HCEC 1CT (cell line): ENCODE measurements at regions not wholly inside any gene's neighbourhood (a gene's known extent, or its start where the extent isn't known, plus 50 kb on each side); places are given as distances from the start of the nearest gene placed in this dataset.

Source experiments
- DNase-seq: peaks from one replicate; pipeline ENCODE4 v3.0.0-alpha.2; 2017

DNA sequence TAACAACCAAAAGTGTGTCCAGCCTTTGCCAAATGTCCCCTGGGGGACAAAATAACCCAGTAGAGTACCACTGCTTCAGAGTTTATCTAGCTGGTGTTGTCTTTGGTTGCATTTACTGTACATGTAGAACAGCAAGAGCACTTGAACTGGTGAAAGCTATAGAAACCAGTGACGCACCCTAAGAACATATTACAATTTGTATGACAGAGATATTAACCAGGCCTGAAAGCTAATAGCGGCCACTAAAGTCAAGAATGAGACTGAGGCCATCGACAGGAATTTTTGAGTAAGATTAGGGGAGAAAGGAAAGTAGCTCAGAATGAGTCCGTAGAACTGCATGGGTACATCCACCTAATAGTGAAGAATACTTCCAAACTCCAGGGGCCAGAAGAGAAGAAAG lies 236.2 kb downstream of the MTERF1 start:
- no peak for DNase-seq

DNA sequence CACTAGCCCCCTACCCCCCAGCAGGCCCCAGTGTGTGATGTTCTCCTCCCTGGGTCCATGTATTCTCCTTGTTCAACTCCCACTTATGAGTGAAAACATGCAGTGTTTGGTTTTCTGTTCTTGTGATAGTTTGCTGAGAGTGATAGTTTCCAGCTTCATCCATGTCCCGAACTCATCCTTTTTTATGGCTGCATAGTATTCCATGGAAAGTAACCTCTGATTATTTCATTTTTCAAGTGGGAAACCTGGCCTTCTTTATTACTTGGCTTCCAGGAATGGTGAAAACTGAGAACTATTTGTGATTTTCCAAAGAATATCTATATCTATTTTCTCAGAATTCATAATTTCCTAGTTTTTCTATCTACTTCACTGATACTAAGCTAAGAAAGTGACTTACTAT lies 235.0 kb downstream of the MTERF1 start:
- DNase-seq = no peak

DNA sequence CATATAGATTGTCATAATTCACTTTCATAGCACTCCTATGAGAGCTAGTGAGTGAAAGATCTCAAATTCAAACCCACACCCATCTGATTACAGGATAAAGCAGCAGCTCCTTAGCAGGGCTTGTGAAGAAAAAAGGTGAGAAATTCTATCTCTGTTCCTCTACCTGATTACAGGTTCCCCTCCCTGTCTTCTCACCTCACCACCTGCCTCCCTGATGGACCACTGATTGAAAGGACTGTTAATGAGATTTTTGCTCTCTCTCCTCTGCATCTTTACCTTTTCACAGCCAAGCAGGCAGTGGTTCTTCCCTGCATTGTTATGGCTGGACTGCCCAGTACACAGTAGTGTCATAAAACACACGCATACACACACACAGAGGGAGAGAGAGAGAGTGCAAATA lies 228.5 kb downstream of the MTERF1 start:
- no peak for DNase-seq

GRCh38 chr7:91653286-91653685 lies 227.2 kb downstream of the MTERF1 start:
- no peak for DNase-seq

DNA sequence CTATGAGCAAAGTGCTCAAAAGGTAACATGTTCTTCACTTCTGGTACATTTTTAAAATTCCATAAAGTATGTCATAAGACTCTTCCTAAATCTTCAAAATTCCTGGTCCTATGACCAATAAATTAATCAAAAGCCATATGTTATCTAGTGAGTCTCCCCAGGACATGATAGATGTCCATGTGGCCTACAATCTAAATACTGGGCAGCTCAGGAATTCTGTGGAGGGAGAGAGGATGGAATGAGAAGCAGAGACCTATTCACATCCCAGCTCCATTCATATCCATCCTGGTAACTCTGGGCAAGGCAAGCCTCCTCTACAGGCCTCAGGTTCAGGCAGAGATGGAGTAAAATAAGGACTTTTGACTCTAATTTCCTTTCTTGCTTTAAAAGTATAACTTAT lies 224.8 kb downstream of the MTERF1 start:
- DNase-seq = no peak

DNA sequence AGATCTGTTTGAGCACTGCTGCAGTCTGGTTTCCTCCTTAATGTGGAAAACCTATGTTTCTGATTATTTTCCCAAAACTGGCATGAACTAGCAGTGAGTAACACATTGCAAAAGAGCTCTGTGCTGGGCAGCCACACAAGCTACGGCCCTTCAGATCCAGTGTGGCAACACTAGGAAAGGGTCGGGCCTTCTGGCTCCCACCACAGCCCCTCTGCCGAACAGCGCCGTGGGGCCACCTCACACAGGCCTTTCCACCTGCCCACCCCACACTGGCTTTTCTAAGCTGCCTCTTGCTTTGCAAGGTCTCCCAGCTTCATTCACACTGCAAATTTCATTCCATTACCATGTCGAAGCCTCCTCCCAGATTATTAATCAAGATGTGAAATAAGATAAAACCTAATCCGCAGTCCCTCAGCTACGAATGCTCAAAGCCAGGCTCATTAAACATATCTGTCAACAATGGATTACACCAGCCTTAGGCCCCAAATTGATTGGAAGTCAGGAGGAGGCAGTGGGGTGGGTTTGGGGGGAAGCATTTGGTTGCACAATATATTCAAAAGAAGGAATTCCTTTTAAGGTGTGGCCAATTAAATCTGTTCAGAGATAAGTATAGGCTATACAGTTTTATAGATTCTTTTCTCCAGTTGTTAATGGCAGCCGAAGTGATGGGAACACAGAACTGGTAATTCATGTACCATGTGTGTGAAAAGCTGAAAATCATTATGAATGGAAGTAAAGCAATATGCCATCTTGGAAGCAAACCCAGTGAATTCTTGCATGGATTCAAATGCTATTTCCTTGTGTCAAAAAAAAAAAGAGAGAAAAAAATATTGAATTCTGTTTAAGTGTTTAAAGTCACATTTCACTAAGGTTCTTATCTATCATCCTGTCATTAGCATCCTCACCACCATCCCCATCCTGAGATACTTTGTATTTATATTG lies 223.7 kb downstream of the MTERF1 start:
- DNase-seq = peak; percentile 4

DNA sequence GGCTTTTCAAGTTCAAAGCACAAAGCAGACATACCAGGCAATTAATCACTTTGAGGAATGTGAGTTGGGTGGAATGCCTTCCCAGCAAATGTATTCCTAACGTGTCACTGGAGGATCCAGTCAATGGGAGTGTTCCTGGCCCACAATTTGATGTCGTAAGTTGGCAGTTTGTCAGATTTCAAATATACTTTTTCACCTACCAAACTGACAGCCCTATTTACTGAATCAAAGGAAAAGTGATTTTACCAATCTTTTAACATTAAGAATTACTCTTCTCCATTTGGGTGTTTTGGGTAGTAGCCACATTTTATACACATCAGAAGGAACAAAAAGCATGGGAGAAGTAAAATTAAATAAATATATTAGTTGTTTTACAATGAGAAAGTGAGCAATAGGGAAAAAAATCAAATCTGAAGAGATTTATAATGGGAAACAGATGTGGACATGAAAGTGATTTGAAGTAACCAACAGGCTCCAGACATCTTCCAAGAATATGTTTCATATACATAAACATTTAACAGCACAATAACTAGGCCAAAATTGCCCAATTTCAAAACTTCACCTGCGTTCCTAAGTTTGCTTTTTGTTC lies 222.9 kb downstream of the MTERF1 start:
- peak; percentile 17 for DNase-seq

GRCh38 chr7:91659096-91659495 lies 221.4 kb downstream of the MTERF1 start:
- DNase-seq = no peak

DNA sequence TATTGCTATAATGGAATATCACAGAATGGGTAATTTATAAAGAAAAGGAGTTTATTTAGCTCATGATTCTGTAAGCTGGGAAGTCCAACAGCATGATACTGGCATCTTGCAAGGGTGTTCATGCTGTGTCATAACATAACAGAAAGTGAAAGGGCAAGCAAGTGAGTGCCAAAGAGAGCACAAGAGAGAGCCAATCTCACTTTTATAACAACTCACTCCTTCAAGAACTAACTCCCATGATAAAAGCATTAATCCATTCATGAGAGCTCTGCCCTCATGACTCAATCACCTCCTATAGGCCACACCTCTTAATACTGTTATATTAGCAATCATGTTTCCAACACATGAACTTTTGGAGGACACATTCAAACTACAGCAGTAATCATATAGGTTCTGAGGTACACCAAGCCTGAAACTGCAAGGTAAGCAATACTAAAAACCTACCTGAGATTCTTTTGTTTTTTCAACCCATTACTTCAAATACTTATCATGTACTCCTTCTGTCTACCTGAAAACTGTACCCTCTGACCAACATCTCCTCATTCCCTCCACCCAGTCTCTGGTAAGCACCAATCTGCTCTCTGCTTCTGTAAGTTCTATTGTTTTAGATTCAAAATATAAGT lies 219.7 kb downstream of the MTERF1 start:
- DNase-seq = no peak

- DNase-seq = no peak
These were observed 218.8 kb downstream of the MTERF1 start for GRCh38 chr7:91661727-91662126.

DNA sequence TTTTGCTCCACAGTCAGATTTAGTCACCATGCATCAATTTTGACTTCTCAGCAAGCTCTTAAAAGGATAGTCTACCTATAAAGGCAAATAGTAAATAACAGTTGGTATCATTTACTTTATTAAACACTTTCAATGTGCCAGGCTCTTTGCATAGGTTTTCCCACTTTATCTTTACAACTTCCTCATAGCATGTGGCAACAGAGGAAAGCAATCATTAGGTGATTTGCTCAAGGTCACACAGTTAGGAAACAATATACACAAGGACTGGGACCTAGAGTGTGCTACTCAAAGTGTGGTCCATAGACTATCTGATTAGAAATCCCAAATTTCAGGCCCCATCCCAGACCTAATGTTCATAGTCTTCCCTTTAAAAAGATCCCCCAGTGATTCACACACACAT lies 212.3 kb downstream of the MTERF1 start:
- DNase-seq = no peak

DNA sequence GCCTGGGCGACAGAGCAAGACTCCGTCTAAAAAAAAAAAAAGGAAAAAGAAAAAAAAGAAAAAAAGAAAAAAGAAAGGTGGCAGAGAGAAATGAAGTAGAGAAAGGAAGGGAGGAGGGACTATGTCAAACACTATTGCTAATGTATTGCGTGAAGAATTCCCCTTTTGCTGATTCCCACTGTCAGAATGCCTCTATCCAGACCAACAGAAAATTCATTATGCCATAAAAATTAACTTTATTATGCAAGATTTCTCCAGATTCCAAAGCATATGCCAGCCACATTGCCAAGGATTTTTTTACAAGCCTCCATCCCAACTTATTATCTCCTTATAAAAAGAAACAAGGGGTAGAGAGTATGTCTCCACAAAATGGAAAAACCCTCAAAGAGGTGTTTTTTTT lies 209.3 kb downstream of the MTERF1 start:
- no peak for DNase-seq

DNA sequence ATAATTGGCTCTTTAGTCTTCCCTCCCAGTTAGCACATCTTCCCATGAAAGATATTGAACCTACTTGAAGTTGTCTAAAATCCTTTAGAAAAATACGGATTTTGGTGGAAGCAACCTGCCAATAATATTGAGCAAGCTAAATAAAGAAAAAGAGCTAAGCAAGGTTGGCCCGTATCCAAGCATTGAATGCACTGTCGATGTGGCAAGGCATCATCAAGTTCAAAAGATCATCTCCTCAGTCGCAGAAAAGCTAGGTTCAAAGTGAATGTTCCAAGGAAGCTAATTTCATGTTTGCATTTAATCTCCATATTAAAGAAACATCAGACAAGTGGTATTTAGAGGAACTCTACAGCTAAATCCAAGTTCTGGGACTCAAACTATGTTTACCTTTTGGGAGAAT lies 206.0 kb downstream of the MTERF1 start:
- no peak for DNase-seq

DNA sequence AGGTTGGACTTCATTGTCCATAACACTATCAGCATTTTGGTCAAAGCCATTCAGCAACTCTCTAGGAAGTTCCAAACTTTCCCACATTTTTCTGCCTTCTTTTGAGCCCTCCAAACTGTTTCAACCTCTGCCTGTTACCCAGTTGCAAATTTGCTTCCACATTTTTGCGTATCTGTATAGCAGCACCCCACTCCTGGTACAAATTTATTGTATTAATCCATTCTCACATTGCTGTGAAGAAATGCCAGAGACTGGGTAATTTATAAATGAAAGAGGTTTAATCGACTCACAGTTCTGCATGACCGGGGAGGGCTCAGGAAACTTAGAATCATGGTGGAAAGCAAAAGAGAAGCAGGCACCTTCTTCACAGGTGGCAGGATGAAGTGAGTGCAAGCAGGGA lies 198.8 kb downstream of the MTERF1 start:
- DNase-seq = no peak

DNA sequence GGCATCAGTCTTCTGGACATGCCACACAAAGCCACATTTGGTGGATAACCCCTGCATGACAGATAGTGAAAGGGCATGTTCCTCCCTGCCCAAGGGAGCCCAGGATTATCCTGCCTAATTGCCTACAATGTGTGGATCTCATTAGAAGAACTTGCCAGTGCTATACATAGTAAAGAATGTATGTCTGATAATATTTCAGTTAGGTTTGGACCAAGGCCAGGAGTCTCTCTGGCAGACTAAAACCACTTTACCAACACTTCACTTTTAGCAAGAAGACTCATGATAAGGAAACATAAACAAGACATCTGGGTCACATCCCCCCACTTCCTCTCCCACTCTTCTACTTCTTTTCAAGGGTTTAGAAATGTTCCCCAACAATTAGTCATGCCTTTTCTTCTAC lies 196.7 kb downstream of the MTERF1 start:
- peak; percentile 32 for DNase-seq

DNA sequence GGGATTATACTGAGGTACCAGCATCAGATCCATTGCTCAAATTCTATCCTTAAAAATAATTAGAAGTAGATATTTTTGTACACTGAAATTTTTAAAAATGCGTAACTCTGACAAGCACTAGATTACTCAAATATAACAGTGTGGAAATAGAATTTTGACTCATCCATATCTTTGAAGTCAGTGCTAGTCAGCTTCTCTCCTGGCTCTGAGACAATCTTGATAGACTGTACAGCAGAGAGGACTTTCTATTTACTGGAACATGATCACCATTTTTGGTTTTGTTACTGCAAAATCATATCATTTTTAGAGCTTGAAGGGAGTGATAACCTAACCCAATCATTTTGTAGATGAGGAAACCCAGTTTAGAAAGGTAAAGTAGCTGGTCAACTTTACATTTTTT lies 195.0 kb downstream of the MTERF1 start:
- peak; percentile 44 for DNase-seq

- DNase-seq = no peak
These were observed 189.9 kb downstream of the MTERF1 start for GRCh38 chr7:91690541-91691070.

GRCh38 chr7:91691865-91692264 lies 188.6 kb downstream of the MTERF1 start:
- DNase-seq = no peak

DNA sequence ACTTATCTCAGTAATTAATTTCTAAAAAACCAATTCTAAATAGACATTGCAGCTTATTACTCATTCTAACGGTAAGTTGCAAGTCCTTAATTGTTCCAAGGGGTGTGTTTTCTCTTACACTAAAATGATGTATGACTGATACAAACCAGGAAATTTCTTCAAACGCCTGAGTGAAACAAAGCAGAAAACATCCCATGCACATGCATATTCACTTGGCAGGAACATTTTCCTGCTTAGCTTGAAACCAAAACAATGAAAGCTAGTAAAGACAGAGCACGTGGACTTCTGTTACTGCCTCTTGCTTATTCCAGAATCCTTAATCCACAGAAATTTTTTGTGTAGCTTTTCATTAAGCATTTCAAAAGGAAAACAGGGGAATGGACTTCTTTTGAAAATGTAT lies 187.7 kb downstream of the MTERF1 start:
- no peak for DNase-seq

- DNase-seq = no peak
These were observed 186.1 kb downstream of the MTERF1 start for GRCh38 chr7:91694351-91694841.

- DNase-seq = no peak
These were observed 169.6 kb downstream of the MTERF1 start for GRCh38 chr7:91710881-91711280.

GRCh38 chr7:91713669-91714068 lies 166.8 kb downstream of the MTERF1 start:
- DNase-seq = no peak

DNA sequence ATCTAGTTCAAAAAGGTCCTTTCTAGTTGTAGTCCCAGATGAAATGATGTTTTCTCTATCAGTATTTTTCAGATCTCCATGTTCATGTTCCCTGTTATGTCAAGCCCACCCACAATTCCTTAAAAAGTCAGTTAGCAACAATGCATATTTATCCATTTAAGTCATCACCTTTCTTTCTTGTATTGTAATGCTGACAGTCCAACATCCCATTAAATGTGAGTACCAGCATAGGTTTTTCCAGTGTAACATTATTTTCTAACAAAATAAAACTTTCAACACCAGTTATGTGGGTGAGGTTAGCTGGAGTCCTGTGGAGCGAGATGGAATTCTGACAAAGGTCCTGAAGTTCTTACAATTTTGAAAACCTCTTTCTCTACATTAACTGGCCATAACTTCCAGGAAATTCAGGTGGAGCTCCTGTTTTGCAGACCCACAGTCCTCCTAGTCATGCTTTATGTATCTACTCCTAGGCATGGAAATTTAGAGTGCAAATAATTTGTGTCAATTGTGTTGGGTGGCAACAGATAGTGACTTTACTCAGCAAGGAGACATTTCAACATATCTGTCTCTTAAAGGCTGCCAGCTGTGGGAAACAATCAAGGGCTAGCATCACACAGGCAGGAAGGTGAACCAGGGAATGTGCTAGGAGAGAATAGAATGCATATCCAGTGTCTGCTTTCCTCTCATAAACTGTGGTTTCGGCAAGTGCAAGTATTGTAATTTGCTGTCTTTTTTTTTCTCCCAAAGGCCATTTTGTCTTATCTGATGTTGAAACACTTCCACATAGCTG lies 162.6 kb downstream of the MTERF1 start:
- no peak for DNase-seq
